ENCODE measurements at regions not wholly inside any gene's neighbourhood (a gene's known extent, or its start where the extent isn't known, plus 50 kb on each side); places are given as distances from the start of the nearest gene placed in this dataset.

DNA sequence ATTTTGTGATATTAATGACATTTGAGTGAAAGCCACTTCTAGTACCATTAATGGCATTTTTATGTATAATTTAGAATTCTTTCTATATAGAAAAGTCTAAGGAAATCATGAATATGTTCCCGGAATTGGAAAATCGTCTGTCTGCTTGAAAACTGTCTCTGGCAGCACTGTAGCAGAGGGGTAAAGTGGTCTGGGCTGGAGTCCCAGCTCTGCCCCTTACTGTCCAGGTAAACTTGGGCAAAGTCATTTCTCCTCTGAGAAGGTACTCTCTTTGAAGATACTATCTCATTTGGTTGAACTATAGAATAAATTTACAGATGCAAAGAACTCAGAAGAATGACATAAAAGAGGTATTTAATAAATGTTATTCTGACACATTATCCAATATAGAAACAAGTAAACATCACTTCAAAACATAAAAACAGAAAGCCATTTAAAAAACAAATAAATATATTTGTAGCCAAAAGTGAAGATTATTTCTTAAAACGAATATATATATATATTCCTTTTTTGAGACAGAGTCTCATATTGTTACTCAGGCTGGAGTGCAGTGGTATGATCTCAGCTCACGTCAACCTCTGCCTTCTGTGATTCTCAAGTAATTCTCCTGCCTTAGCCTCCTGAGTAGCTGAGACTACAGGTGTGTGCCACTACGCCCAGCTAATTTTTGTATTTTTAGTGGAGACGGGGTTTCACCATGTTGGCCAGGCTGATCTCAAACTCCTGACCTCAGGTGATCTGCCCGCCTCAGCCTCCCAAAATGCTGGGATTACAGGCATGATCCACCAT, 149.8 kb upstream of the ITGA4 start:
- no peaks in the 10 kb centered on the region for H3K9me3 Mint-ChIP-seq (ENCODE audit: low read depth)
- peak overlapping the region; percentile 69 for H3K27ac Mint-ChIP-seq (ENCODE audit: unreplicated experiment)
- H3K4me3 Mint-ChIP-seq (ENCODE audit: unreplicated experiment), result no peak overlapping the region
- H3K36me3 Mint-ChIP-seq (ENCODE audit: low read depth), result no peaks in the 10 kb centered on the region
- no peaks in the 10 kb centered on the region for H3K27me3 Mint-ChIP-seq (ENCODE audit: low read depth)
- DNase-seq (ENCODE audit: low spot score), result no peak
- peaks cover 35% of the 10 kb centered on the region for H3K4me1 Mint-ChIP-seq (ENCODE audit: low read depth)
- TF ChIP-seq, protein P1, sequence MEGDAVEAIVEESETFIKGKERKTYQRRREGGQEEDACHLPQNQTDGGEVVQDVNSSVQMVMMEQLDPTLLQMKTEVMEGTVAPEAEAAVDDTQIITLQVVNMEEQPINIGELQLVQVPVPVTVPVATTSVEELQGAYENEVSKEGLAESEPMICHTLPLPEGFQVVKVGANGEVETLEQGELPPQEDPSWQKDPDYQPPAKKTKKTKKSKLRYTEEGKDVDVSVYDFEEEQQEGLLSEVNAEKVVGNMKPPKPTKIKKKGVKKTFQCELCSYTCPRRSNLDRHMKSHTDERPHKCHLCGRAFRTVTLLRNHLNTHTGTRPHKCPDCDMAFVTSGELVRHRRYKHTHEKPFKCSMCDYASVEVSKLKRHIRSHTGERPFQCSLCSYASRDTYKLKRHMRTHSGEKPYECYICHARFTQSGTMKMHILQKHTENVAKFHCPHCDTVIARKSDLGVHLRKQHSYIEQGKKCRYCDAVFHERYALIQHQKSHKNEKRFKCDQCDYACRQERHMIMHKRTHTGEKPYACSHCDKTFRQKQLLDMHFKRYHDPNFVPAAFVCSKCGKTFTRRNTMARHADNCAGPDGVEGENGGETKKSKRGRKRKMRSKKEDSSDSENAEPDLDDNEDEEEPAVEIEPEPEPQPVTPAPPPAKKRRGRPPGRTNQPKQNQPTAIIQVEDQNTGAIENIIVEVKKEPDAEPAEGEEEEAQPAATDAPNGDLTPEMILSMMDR (IDR thresholded peaks at IDR 0.05), result no peak

DNA sequence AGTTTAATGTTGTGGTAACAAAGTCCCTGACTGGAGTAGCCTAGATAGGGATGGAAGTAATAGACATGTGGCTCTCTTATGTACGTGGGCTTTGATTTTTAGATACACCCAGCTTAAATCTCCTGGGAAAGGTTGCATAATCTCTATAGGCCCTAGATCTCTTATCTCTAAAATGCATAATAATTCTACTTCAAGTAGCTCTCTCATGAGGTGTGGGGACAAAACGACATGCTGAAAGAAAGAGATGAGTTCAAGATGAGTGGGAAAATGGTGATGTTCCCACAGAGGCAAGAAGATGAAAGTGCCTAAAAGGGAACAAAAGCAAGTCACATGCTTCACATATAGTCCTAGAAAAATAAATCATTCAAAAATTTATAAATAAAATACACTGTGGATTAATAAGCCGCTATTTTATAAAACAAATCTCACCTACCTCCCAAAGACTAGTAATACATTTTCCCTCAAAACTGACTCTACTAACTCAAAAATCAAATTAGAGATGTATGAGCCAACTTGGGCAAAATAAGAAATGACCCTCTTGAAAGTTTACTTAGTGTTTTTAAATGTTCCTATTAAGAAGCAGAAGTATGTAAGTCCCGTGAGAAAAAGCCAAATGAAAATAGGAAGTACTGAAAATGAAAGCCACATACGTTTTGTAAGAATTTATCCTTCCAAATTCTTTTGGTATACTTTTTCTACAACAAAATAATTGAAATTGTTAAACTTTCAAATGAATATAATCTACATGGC, 148.2 kb upstream of the ITGA4 start:
- H3K4me1 Mint-ChIP-seq (ENCODE audit: low read depth), result peaks cover 37% of the 10 kb centered on the region
- no peaks in the 10 kb centered on the region for H3K9me3 Mint-ChIP-seq (ENCODE audit: low read depth)
- no peaks in the 10 kb centered on the region for H3K27me3 Mint-ChIP-seq (ENCODE audit: low read depth)
- H3K27ac Mint-ChIP-seq (ENCODE audit: unreplicated experiment), result peak overlapping the region; percentile 29
- DNase-seq (ENCODE audit: low spot score), result no peak
- no peaks in the 10 kb centered on the region for H3K36me3 Mint-ChIP-seq (ENCODE audit: low read depth)
- TF ChIP-seq, protein P1 (IDR thresholded peaks at IDR 0.05), result no peak
- H3K4me3 Mint-ChIP-seq (ENCODE audit: unreplicated experiment), result peak overlapping the region; percentile 3

DNA sequence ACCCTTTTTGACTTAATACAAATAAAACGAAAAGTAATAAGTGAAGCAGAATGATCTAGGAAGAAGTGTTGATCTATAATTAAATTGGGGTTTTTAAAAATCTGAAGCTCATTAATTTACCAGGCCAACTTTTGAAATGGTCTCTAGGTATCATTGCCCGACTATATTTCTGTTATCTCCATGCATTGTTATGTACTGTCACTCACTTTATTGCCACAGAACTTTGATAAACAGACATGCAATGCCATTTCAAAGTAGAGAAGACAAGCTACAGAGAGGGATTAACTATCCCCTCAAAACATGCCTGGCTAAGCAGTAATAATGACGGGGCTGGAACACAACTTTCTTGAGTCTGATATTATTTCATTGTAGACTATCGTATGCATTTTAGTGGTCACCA, 147.6 kb upstream of the ITGA4 start:
- H3K27ac Mint-ChIP-seq (ENCODE audit: unreplicated experiment), result no peak overlapping the region
- TF ChIP-seq, protein P1 (IDR thresholded peaks at IDR 0.05), result no peak
- no peak for DNase-seq (ENCODE audit: low spot score)
- H3K36me3 Mint-ChIP-seq (ENCODE audit: low read depth), result no peaks in the 10 kb centered on the region
- H3K9me3 Mint-ChIP-seq (ENCODE audit: low read depth), result no peaks in the 10 kb centered on the region
- H3K4me3 Mint-ChIP-seq (ENCODE audit: unreplicated experiment), result no peak overlapping the region
- H3K4me1 Mint-ChIP-seq (ENCODE audit: low read depth), result peaks cover 37% of the 10 kb centered on the region
- H3K27me3 Mint-ChIP-seq (ENCODE audit: low read depth), result no peaks in the 10 kb centered on the region

DNA sequence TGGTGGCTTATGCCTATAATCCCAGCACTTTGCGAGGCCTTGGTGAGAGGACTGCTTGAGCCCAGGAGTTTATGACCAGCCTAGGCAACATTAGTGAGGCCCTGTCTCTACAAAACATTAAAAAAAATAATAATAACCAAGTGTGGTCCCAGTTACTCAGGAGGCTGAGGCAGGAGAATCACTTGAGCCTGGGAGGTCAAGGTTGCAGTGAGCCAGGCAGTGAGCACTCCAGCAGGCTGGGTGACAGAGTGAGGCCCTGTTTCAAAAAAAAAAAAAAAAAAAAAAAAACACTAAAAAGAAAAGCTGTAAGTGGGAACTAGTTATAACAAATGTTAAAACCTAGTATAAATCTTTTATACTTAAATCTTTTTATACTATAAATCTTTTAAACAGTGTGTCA, 146.2 kb upstream of the ITGA4 start:
- Mint-ChIP-seq H3K9me3 (ENCODE audit: low read depth) (no peaks in the 10 kb centered on the region), H3K4me1 (ENCODE audit: low read depth) (peaks cover 31% of the 10 kb centered on the region), H3K27ac (ENCODE audit: unreplicated experiment) (no peak overlapping the region), H3K27me3 (ENCODE audit: low read depth) (no peaks in the 10 kb centered on the region), H3K4me3 (ENCODE audit: unreplicated experiment) (no peak overlapping the region), H3K36me3 (ENCODE audit: low read depth) (no peaks in the 10 kb centered on the region)
- TF ChIP-seq, protein P1 (IDR thresholded peaks at IDR 0.05), result no peak
- DNase-seq (ENCODE audit: low spot score), result no peak

DNA sequence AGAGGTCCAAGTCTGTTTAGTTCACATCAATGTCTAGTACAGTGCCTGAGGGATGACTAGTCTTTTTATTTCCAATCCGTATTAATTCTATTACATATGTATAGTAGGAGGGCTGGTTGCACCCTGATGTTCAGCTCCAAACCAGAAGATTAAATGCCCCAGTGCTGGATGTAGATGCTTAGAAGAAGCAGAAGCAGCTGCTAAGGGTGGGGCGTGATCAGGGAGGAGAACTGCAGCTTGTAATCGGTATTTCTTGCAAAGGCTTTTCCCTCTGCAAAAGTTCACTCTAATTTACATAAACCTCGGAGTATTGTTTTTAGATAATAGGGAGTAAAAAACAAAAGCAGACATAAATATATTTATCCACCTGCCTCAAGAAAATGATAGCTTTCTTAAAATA, 145.3 kb upstream of the ITGA4 start:
- Mint-ChIP-seq H3K36me3 (ENCODE audit: low read depth) (no peaks in the 10 kb centered on the region), H3K27ac (ENCODE audit: unreplicated experiment) (no peak overlapping the region), H3K9me3 (ENCODE audit: low read depth) (no peaks in the 10 kb centered on the region), H3K27me3 (ENCODE audit: low read depth) (no peaks in the 10 kb centered on the region), H3K4me1 (ENCODE audit: low read depth) (peaks cover 22% of the 10 kb centered on the region), H3K4me3 (ENCODE audit: unreplicated experiment) (no peak overlapping the region)
- no peak for DNase-seq (ENCODE audit: low spot score)
- TF ChIP-seq, protein P1 (IDR thresholded peaks at IDR 0.05), result no peak

Data from chondrocyte (in vitro differentiated cells).